HL-60 (cell line): ENCODE measurements at regions not wholly inside any gene's neighbourhood (a gene's known extent, or its start where the extent isn't known, plus 50 kb on each side); places are given as distances from the start of the nearest gene placed in this dataset.

Experiments
- CTCF ChIP-seq: IDR thresholded peaks from one replicate; pipeline ENCODE4 v1.5.1; 2011; ENCODE audit warnings: low read length, control low read depth, inconsistent platforms; ENCODE audit not compliant: insufficient read depth
- GABPA ChIP-seq: IDR thresholded peaks from 2 replicates; pipeline ENCODE4 v1.6.1; 2012; ENCODE audit warnings: low read depth
- POLR2AphosphoS5 ChIP-seq: IDR thresholded peaks from 2 replicates; pipeline ENCODE4 v1.6.1; 2012; ENCODE audit warnings: low read depth
- REST ChIP-seq: IDR thresholded peaks from 2 replicates; pipeline ENCODE4 v1.6.1; 2012; ENCODE audit warnings: low read depth; ENCODE audit not compliant: insufficient replicate concordance
- SPI1 ChIP-seq: IDR thresholded peaks from 2 replicates; pipeline ENCODE4 v1.6.1; 2012; ENCODE audit warnings: low read depth, mild to moderate bottlenecking, borderline replicate concordance

- TF ChIP-seq GABPA = no peak
- no peak for TF ChIP-seq CTCF
- no peak for TF ChIP-seq REST
- TF ChIP-seq POLR2AphosphoS5 = no peak
- TF ChIP-seq SPI1 = no peak
These were observed 165.0 kb downstream of the MEX3B start for GRCh38 chr15:81880833-81881232.
